Lung (tissue), 11 donors: ENCODE measurements at regions not wholly inside any gene's neighbourhood (a gene's known extent, or its start where the extent isn't known, plus 50 kb on each side); places are given as distances from the start of the nearest gene placed in this dataset.

Experiments
- ATAC-seq: fragments of 200-7000 bp; cut with Tn5 transposase; one replicate; pipeline ENCODE4 v1.9.1; 2020; ENCODE audit warnings: moderate number of reproducible peaks; ENCODE audit not compliant: insufficient read depth, low FRiP score
- DNase-seq, 3 donors: peaks; one replicate each; pipeline ENCODE4 v3.0.0-alpha.2; 2013 to 2017
- H3K27ac ChIP-seq, 2 donors: one replicate each; pipeline ENCODE4 v1.5.1; 2013; ENCODE audit warnings: mild to moderate bottlenecking in 2 of 2, moderate library complexity in 2 of 2, control low read depth in 1 of 2, inconsistent platforms in 1 of 2, low read depth in 1 of 2, low read length in 1 of 2
- H3K27me3 ChIP-seq, 3 donors: one replicate each; pipeline ENCODE4 v1.5.1; 2013; ENCODE audit warnings: low read length in 2 of 3; ENCODE audit not compliant: control insufficient read depth in 3 of 3, insufficient read depth in 3 of 3
- H3K36me3 ChIP-seq, 4 donors: one replicate each; pipeline ENCODE4 v1.5.1; 2013; ENCODE audit warnings: low read length in 4 of 4, mild to moderate bottlenecking in 1 of 4, moderate library complexity in 1 of 4; ENCODE audit not compliant: control insufficient read depth in 4 of 4, insufficient read depth in 4 of 4
- H3K4me1 ChIP-seq, 5 donors: one replicate each; pipeline ENCODE4 v1.5.1; 2013; ENCODE audit warnings: low read length in 5 of 5, mild to moderate bottlenecking in 2 of 5, moderate library complexity in 1 of 5; ENCODE audit not compliant: control insufficient read depth in 5 of 5, insufficient read depth in 5 of 5
- H3K4me3 ChIP-seq: one replicate; pipeline ENCODE4 v1.5.1; 2013; ENCODE audit warnings: mild to moderate bottlenecking, control low read depth, moderate library complexity
- H3K9ac ChIP-seq, 2 donors: one replicate each; pipeline ENCODE4 v1.5.1; 2013; ENCODE audit warnings: low read length in 2 of 2, control low read depth in 1 of 2; ENCODE audit not compliant: insufficient read depth in 1 of 2
- H3K9me3 ChIP-seq, 4 donors: one replicate each; pipeline ENCODE4 v1.5.1; 2013; ENCODE audit warnings: low read length in 3 of 4, mild to moderate bottlenecking in 1 of 4, moderate library complexity in 1 of 4; ENCODE audit not compliant: control insufficient read depth in 4 of 4, insufficient read depth in 3 of 4
- WGBS, 2 donors: extraction: QIAGEN DNeasy Blood & Tissue Kit; methylation state at CpG; one replicate each; pipeline ENCODE4 v1.1.7; 2013; 5-methylcytosine and 5-hydroxymethylcytosine counted together
- TF ChIP-seq, protein P1 (sequence below): IDR thresholded peaks from 2 replicates; pipeline ENCODE4 v1.5.1; 2012; ENCODE audit warnings: mild to moderate bottlenecking; ENCODE audit errors: control extremely low read depth, extremely low read depth
- donor health status: control.
- donor health status: control.
- donor health status: Bipolar disorder and iron deficiency.
- donor health status: healthy.
- donor health status: DM: yes; HTN: yes; CAD: no.

DNA sequence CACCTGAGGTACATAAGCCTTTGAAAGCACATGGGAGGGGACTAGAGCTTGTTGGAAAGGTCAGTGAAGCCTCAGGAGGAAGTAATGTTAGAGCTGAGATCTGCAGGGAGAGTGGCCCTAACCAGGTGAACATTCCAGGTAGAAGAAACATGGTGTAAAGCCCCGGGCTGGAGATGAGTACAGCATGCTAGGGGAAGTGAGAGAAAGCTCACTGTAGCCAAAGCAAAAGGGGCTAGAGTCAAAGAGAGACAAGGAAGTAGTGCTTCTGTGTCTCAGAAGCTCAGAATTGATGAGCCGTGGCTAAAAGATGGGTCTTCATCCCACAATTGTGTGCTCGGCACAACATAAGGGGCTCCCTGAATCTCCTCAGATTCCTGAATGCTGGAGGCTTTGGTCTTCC, 481.8 kb downstream of the XYLT1 start:
- Histone ChIP-seq H3K27ac (no peak overlapping the region), H3K36me3 (no peaks in the 10 kb centered on the region), H3K9me3 (peaks cover 0 to 3% (median 0%) of the 10 kb centered on the region in 4 donors), H3K27me3 (no peaks in the 10 kb centered on the region), H3K4me3 (no peak overlapping the region), H3K4me1 (no peaks in the 10 kb centered on the region), H3K9ac (no peak overlapping the region)
- ATAC-seq = no peak
- TF ChIP-seq, protein P1, sequence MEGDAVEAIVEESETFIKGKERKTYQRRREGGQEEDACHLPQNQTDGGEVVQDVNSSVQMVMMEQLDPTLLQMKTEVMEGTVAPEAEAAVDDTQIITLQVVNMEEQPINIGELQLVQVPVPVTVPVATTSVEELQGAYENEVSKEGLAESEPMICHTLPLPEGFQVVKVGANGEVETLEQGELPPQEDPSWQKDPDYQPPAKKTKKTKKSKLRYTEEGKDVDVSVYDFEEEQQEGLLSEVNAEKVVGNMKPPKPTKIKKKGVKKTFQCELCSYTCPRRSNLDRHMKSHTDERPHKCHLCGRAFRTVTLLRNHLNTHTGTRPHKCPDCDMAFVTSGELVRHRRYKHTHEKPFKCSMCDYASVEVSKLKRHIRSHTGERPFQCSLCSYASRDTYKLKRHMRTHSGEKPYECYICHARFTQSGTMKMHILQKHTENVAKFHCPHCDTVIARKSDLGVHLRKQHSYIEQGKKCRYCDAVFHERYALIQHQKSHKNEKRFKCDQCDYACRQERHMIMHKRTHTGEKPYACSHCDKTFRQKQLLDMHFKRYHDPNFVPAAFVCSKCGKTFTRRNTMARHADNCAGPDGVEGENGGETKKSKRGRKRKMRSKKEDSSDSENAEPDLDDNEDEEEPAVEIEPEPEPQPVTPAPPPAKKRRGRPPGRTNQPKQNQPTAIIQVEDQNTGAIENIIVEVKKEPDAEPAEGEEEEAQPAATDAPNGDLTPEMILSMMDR = no peak
- 74 to 87% methylated on average over 3 of the region's 3 CpGs for WGBS, 2 donors
- no peak for DNase-seq

DNA sequence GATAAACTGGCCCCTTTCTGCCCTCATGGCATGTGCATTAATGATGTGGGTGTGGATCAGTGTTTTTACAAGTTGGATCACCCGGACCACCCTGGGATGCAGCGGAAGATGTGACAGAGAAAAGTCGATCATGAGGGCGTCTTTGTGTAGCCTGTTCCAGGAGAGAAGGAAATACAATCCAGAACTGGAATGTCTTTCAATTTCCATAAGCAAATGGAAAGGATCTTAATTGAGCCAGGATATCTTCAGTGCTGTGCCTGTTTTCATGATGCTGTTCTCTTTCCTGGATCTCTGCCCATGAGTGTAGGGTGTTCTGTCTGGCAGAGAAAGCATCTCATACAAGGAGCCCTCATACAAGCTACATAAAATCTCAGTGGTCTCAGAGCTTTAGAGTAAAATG, 481.4 kb downstream of the XYLT1 start:
- H3K4me3 ChIP-seq = no peak overlapping the region
- no peaks in the 10 kb centered on the region for H3K36me3 ChIP-seq
- TF ChIP-seq, protein P1 = no peak
- no peak overlapping the region for H3K27ac ChIP-seq
- ATAC-seq (no peak), DNase-seq (peak in 1 of 3 donors; percentile 12)
- WGBS, 2 donors = 60 to 77% methylated on average over 4 of the region's 4 CpGs
- no peaks in the 10 kb centered on the region for H3K27me3 ChIP-seq
- no peak overlapping the region for H3K9ac ChIP-seq
- H3K4me1 ChIP-seq = no peaks in the 10 kb centered on the region
- peaks cover 0 to 3% (median 0%) of the 10 kb centered on the region in 4 donors for H3K9me3 ChIP-seq

DNA sequence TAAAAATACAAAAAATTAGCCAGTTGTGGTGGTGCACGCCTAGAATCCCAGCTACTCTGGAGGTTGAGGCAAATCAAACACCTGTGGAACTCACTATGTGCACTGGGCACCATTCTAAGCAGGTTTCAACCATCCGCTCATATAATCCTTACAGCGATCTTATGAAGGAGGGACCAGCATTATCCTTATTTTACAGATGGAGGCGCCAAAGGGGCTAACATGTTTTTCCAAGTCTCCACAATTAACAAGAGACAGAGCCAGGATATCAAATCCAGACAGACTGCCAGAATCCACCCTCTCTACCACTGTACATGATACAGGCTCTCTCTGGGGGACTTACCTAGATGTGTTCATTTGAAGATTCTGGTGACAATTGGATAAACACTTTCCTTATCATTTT, 479.0 kb downstream of the XYLT1 start:
- H3K4me3 ChIP-seq = no peak overlapping the region
- H3K27ac ChIP-seq = no peak overlapping the region
- H3K36me3 ChIP-seq = no peaks in the 10 kb centered on the region
- H3K27me3 ChIP-seq = no peaks in the 10 kb centered on the region
- TF ChIP-seq, protein P1 = no peak
- H3K9ac ChIP-seq = no peak overlapping the region
- no peak for DNase-seq
- ATAC-seq = no peak
- 90 to 99% methylated on average over 4 of the region's 4 CpGs for whole genome bisulfite sequencing, 2 donors
- H3K4me1 ChIP-seq = no peaks in the 10 kb centered on the region
- H3K9me3 ChIP-seq = no peaks in the 10 kb centered on the region
